ENCODE measurements at regions not wholly inside any gene's neighbourhood (a gene's known extent, or its start where the extent isn't known, plus 50 kb on each side); places are given as distances from the start of the nearest gene placed in this dataset.

DNA sequence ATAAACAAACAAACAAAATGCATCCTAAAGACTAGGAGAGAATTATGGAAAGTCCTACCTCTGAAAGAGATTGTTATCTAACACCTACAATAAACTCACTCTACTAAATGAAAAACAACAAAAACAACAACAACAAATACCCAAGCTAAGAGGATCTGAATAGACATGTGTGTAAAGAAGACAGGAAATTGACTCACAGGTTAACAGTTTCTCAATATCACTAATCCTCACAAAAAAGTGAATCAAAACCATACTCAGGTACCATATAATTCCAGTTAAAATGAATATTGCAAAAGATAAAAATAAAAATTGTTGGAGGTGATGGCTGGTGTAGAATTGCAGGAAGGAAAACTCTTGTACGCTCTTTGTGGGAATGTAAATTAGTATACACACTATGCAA, 110.4 kb upstream of the TOP3B start:
- Histone ChIP-seq H3K36me3 (no peaks in the 10 kb centered on the region), H3K9me3 (no peaks in the 10 kb centered on the region), H3K27me3 (peaks cover 74% of the 10 kb centered on the region), H3K4me3 (no peak overlapping the region), H3K27ac (no peak overlapping the region), H3K4me1 (no peaks in the 10 kb centered on the region)
- ATAC-seq, result no peak
- TF ChIP-seq POLR2A (IDR thresholded peaks at IDR 0.05) (no peak), POLR2AphosphoS5 (IDR thresholded peaks at IDR 0.05) (no peak), EP300 (IDR thresholded peaks at IDR 0.05) (no peak)
- TF ChIP-seq, protein P1, sequence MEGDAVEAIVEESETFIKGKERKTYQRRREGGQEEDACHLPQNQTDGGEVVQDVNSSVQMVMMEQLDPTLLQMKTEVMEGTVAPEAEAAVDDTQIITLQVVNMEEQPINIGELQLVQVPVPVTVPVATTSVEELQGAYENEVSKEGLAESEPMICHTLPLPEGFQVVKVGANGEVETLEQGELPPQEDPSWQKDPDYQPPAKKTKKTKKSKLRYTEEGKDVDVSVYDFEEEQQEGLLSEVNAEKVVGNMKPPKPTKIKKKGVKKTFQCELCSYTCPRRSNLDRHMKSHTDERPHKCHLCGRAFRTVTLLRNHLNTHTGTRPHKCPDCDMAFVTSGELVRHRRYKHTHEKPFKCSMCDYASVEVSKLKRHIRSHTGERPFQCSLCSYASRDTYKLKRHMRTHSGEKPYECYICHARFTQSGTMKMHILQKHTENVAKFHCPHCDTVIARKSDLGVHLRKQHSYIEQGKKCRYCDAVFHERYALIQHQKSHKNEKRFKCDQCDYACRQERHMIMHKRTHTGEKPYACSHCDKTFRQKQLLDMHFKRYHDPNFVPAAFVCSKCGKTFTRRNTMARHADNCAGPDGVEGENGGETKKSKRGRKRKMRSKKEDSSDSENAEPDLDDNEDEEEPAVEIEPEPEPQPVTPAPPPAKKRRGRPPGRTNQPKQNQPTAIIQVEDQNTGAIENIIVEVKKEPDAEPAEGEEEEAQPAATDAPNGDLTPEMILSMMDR (IDR thresholded peaks at IDR 0.05), result no peak
- 86 to 100% methylated on average over 1 of the region's 1 CpG for WGBS, 2 donors (ENCODE audit: low coverage in 1 of 2)

DNA sequence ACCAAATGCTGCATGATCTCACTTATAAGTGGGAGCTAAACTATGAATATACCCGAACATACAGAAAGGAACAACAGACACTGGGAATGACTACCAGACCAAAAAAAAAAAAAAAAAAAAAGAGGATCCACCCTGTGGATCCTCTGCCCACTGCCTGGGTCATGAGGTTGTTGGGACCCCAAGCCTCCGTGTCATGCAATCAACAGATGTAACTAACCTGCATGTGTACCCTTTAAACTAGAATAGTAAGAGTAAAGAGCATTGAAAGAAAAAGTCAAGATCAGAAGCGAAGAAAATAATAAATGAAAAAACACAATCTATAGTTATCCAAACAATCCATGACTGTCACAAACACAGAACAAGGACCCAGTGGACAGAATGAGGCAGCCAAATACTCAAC, 109.5 kb upstream of the TOP3B start:
- ATAC-seq, result no peak
- Histone ChIP-seq H3K9me3 (no peaks in the 10 kb centered on the region), H3K4me1 (no peaks in the 10 kb centered on the region), H3K27me3 (peaks cover 74% of the 10 kb centered on the region), H3K4me3 (no peak overlapping the region), H3K27ac (no peak overlapping the region), H3K36me3 (no peaks in the 10 kb centered on the region)
- 63 to 87% methylated on average over 2 of the region's 3 CpGs for WGBS, 2 donors (ENCODE audit: low coverage in 1 of 2)
- TF ChIP-seq POLR2AphosphoS5 (IDR thresholded peaks at IDR 0.05), result no peak
- no peak for TF ChIP-seq EP300 (IDR thresholded peaks at IDR 0.05)
- TF ChIP-seq POLR2A (IDR thresholded peaks at IDR 0.05), result no peak
- TF ChIP-seq, protein P1 (IDR thresholded peaks at IDR 0.05), result no peak

DNA sequence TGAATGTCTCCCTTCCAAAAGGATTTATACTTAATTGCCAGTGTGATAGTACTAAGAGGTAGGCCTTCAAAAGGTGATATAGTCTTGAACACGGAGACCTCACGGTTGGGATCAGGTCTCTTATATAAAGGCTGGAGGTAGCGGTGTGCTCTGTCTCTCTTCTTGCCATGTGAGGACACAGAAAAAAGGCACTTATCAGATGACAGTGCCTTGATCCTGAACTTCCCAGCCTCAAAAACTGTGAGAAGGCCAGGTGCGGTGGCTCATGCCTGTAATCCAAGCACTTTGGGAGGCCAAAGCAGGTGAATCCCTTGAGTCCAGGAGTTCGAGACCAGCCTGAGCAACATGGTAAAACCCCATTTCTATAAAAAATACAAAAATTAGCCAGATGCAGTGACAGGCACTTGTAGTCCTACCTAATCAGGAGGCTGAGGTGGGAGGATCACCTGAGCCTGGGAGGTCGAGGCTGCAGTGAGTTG, 108.9 kb upstream of the TOP3B start:
- H3K9me3 ChIP-seq, result no peaks in the 10 kb centered on the region
- H3K4me3 ChIP-seq, result no peak overlapping the region
- no peak overlapping the region for H3K27ac ChIP-seq
- H3K27me3 ChIP-seq, result peaks cover 74% of the 10 kb centered on the region
- H3K36me3 ChIP-seq, result no peaks in the 10 kb centered on the region
- no peak for ATAC-seq
- no peaks in the 10 kb centered on the region for H3K4me1 ChIP-seq
- TF ChIP-seq EP300 (IDR thresholded peaks at IDR 0.05), result no peak
- no peak for TF ChIP-seq POLR2A (IDR thresholded peaks at IDR 0.05)
- no peak for TF ChIP-seq POLR2AphosphoS5 (IDR thresholded peaks at IDR 0.05)
- TF ChIP-seq, protein P1 (IDR thresholded peaks at IDR 0.05), result no peak
- 67% methylated on average over 2 of the region's 6 CpGs; no CpG with 5 or more reads in 1 of the 2 donors for WGBS, 2 donors (ENCODE audit: low coverage in 1 of 2)

DNA sequence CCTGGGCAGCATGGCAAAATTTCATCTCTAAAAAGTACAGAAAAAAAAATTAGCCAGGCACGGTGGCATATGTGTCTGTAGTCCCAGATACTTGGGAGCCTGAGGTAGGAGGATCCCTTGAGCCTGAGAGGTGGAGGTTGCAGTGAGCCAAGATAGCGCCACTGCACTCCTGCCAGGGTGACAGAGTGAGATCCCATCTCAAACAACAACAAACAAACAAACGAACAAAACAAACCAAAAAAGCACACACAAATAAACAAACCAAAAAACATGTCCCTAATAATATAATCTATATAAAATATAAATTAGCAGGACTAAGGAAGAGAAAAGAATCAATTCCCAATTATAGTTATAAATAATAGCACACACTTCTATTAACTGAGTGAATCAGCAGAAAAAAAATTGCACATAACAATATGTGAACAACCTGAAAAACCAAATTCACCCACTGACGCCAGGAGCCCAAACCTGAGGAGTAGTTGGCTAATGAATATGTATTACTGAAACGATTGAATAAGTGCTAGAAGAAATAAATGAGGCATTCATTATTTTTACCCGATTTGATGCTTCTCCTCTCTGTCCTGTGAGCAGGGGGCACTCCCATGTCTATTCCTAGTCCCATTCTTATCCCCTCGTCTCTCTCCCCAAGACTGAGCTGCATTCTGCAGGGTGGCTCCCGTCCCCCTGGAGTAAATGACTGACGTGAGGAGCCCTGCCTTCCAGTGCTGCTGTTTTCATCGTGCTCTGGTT, 108.2 kb upstream of the TOP3B start:
- Histone ChIP-seq H3K27me3 (peaks cover 73% of the 10 kb centered on the region), H3K27ac (no peak overlapping the region), H3K4me3 (no peak overlapping the region), H3K9me3 (no peaks in the 10 kb centered on the region), H3K4me1 (no peaks in the 10 kb centered on the region), H3K36me3 (no peaks in the 10 kb centered on the region)
- 43 to 44% methylated on average over 4 to 9 of the region's 10 CpGs for WGBS, 2 donors (ENCODE audit: low coverage in 1 of 2)
- ATAC-seq, result no peak
- TF ChIP-seq POLR2A (IDR thresholded peaks at IDR 0.05) (no peak), EP300 (IDR thresholded peaks at IDR 0.05) (no peak), POLR2AphosphoS5 (IDR thresholded peaks at IDR 0.05) (no peak)
- TF ChIP-seq, protein P1 (IDR thresholded peaks at IDR 0.05), result no peak
